Spleen (tissue), 7 donors: ENCODE measurements at regions not wholly inside any gene's neighbourhood (a gene's known extent, or its start where the extent isn't known, plus 50 kb on each side); places are given as distances from the start of the nearest gene placed in this dataset.

Experiments used
- CTCF ChIP-seq, 11 experiments: fragments of 200-600 bp in 7 of 11; fragments of 450-650 bp in 4 of 11; sonication (generic) in 4 of 11; IDR thresholded peaks in 8 of 11; conservative IDR thresholded peaks in 3 of 11; 1 replicate in 7 of 11; 2 replicates in 4 of 11; pipeline versions ENCODE4 v1.4.0 to v1.8.0; 2016 to 2021; ENCODE audit warnings: antibody characterized with exemption in 11 of 11, inconsistent platforms in 4 of 11, mild to moderate bottlenecking in 1 of 11
- POLR2A ChIP-seq, 3 donors: fragments of 450-650 bp; IDR thresholded peaks; one replicate each; pipeline ENCODE4 v1.5.1; 2017; ENCODE audit warnings: antibody characterized with exemption in 3 of 3, mild to moderate bottlenecking in 1 of 3
- POLR2AphosphoS5 ChIP-seq, 3 donors: sonication (generic); formaldehyde crosslinking; IDR thresholded peaks; one replicate each; pipeline ENCODE4 v1.5.1; 2017; ENCODE audit warnings: antibody characterized with exemption in 3 of 3
- donor health status: DM: no; HTN: no; CAD: no; lungs with moderate emphysema.
- donor health status: DM: no; HTN: no; CAD: no.
- donor health status: DM: no; HTN: no; CAD: no.

DNA sequence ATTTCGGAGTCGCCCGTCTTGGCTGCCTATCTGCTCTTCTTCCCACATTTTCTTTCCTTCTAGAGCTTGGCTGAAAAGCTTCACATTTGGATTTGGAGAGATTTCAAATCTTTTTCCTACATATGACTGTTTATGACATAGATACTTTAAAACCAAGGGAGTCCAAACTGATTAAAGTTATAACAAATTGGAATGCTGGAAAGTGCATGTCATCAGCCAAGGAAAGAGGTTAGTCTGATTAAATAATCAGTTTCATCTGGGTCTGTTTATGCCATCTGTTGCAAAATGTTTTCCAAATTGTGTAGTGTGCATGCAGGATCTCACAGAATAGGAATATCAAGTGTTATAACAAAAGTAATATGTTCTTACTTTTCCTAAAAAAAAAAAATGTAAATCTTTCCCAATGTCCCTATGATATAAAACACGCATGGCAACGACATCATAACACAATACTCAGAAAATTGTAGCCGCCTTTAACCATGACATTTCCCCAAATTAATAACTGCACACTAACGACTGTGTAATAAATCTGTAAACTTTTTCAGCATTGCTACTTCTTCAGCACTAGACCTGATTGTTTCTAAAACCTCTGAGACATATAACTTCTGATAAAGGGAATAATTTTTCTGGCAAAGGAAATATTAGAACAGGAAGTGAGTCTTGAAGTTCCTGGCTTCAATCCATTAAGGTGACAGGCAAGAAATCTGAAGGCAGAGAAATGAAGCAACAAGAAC, 230.2 kb upstream of the FOXQ1 start:
- TF ChIP-seq CTCF (IDR thresholded peaks at IDR 0.05 in 8 of 11, conservative IDR thresholded peaks at IDR 0.05 in 3 of 11), result no peak
- no peak for TF ChIP-seq POLR2A (IDR thresholded peaks at IDR 0.05)
- no peak for TF ChIP-seq POLR2AphosphoS5 (IDR thresholded peaks at IDR 0.05)
